ENCODE measurements at regions not wholly inside any gene's neighbourhood (a gene's known extent, or its start where the extent isn't known, plus 50 kb on each side); places are given as distances from the start of the nearest gene placed in this dataset.

DNA sequence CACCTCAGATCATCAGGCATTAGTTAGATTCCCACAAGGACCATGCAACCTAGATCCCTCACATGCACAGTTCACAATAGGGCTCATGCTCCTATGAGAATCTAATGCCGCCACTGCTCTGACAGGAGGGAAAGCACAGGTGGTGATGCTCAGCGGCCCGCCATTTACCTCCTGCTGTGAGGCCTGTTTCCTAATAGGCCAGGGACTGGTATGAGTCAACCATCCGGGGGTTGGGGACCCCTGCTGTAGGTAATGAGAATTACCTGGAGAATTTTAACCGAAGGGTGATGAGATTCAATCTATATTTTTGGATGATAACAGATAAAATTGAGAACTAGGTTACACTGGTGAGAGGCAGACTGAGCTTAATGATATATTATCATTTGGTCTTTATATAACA is 101.4 kb downstream of the LACC1 start:
- TF ChIP-seq EP300 (IDR thresholded peaks at IDR 0.05) = no peak
- TF ChIP-seq POLR2AphosphoS5 (IDR thresholded peaks at IDR 0.05) = no peak

All from sigmoid colon (tissue), 4 donors.